OCI-LY1 (cell line): ENCODE measurements at regions not wholly inside any gene's neighbourhood (a gene's known extent, or its start where the extent isn't known, plus 50 kb on each side); places are given as distances from the start of the nearest gene placed in this dataset.

Experiments
- H2AFZ ChIP-seq: fragments of 200-600 bp; sonication (generic), shearing (Covaris generic); 2 replicates; pipeline ENCODE4 v1.6.0; 2014; ENCODE audit warnings: antibody characterized with exemption, mild to moderate bottlenecking, low read length
- H3F3A ChIP-seq: fragments of 200-600 bp; sonication (generic), shearing (Covaris generic); 2 replicates; pipeline ENCODE4 v1.6.0; 2014; ENCODE audit warnings: mild to moderate bottlenecking, antibody characterized with exemption, low read length, moderate library complexity; ENCODE audit not compliant: insufficient read depth
- H3K27ac ChIP-seq: fragments of 200-600 bp; sonication (generic); 2 replicates; pipeline ENCODE4 v1.5.1; 2014; ENCODE audit warnings: low read length, mixed run types, mild to moderate bottlenecking, low read depth; ENCODE audit not compliant: poor library complexity, severe bottlenecking
- H3K27me3 ChIP-seq: fragments of 200-600 bp; sonication (generic); 2 replicates; pipeline ENCODE4 v1.6.0; 2014; ENCODE audit warnings: antibody characterized with exemption, mild to moderate bottlenecking, low read length, moderate library complexity; ENCODE audit not compliant: insufficient read depth
- H3K36me3 ChIP-seq: fragments of 200-600 bp; sonication (generic); 2 replicates; pipeline ENCODE4 v1.6.1; 2014; ENCODE audit warnings: mild to moderate bottlenecking, antibody characterized with exemption, low read length, moderate library complexity, mixed read lengths; ENCODE audit not compliant: insufficient read depth
- H3K4me1 ChIP-seq: fragments of 200-600 bp; sonication (generic); 2 replicates; pipeline ENCODE4 v1.5.1; 2014; ENCODE audit warnings: mild to moderate bottlenecking, low read length, moderate library complexity; ENCODE audit not compliant: insufficient read depth, severe bottlenecking
- H3K4me2 ChIP-seq: fragments of 200-600 bp; sonication (generic), shearing (Covaris generic); 2 replicates; pipeline ENCODE4 v1.6.1; 2014; ENCODE audit warnings: low read length
- H3K4me3 ChIP-seq: fragments of 200-600 bp; sonication (generic); 2 replicates; pipeline ENCODE4 v1.5.1; 2014; ENCODE audit warnings: low read length, low read depth, mild to moderate bottlenecking, mixed read lengths; ENCODE audit not compliant: poor library complexity, severe bottlenecking
- H3K79me2 ChIP-seq: fragments of 200-600 bp; shearing (Covaris generic); 2 replicates; pipeline ENCODE4 v1.6.1; 2016; ENCODE audit warnings: mixed run types, low read length, mixed read lengths; ENCODE audit not compliant: insufficient read depth
- H3K9ac ChIP-seq: fragments of 200-600 bp; sonication (generic), shearing (Covaris generic); 2 replicates; pipeline ENCODE4 v1.6.1; 2014; ENCODE audit warnings: mild to moderate bottlenecking, low read length, mixed read lengths
- H3K9me2 ChIP-seq: fragments of 200-600 bp; sonication (generic), shearing (Covaris generic); 2 replicates; pipeline ENCODE4 v1.6.1; 2014; ENCODE audit warnings: low read depth, mild to moderate bottlenecking, low read length, mixed read lengths
- H3K9me3 ChIP-seq: fragments of 200-600 bp; shearing (Covaris generic); 2 replicates; pipeline ENCODE4 v1.6.1; 2014; ENCODE audit warnings: low read length, mixed read lengths
- H4K20me1 ChIP-seq: fragments of 200-600 bp; sonication (generic), shearing (Covaris generic); 2 replicates; pipeline ENCODE4 v1.6.0; 2016; ENCODE audit warnings: mild to moderate bottlenecking, low read length; ENCODE audit not compliant: insufficient read depth
- CTCF ChIP-seq: fragments of 200-600 bp; sonication (generic), shearing (Covaris generic); IDR thresholded peaks from 2 replicates; pipeline ENCODE4 v1.5.1; 2017; ENCODE audit warnings: mild to moderate bottlenecking, antibody characterized with exemption, low read length, moderate library complexity, mixed read lengths
- EZH2 ChIP-seq: fragments of 200-600 bp; sonication (generic), shearing (Covaris generic); IDR thresholded peaks from 2 replicates; pipeline ENCODE4 v1.8.0; 2017; ENCODE audit warnings: borderline replicate concordance, mixed run types, mild to moderate bottlenecking, antibody characterized with exemption, low read length, moderate library complexity, mixed read lengths

GRCh38 chr10:84571146-84571545 is 242.8 kb downstream of the CCSER2 start:
- H3K9me2 ChIP-seq: no peaks in the 10 kb centered on the region
- H3K27ac ChIP-seq: no peak overlapping the region
- no peaks in the 10 kb centered on the region for H3F3A ChIP-seq
- no peak overlapping the region for H2AFZ ChIP-seq
- H3K4me2 ChIP-seq: no peak overlapping the region
- no peaks in the 10 kb centered on the region for H4K20me1 ChIP-seq
- TF ChIP-seq EZH2 (no peak), CTCF (no peak)
- H3K36me3 ChIP-seq: no peaks in the 10 kb centered on the region
- no peaks in the 10 kb centered on the region for H3K4me1 ChIP-seq
- no peaks in the 10 kb centered on the region for H3K79me2 ChIP-seq
- no peak overlapping the region for H3K4me3 ChIP-seq
- H3K27me3 ChIP-seq: no peaks in the 10 kb centered on the region
- no peaks in the 10 kb centered on the region for H3K9me3 ChIP-seq
- no peak overlapping the region for H3K9ac ChIP-seq

- Histone ChIP-seq H3K4me3 (no peak overlapping the region), H3K9me3 (no peaks in the 10 kb centered on the region), H3K79me2 (no peaks in the 10 kb centered on the region), H3K9ac (no peak overlapping the region), H3K9me2 (no peaks in the 10 kb centered on the region), H4K20me1 (no peaks in the 10 kb centered on the region), H3K27me3 (no peaks in the 10 kb centered on the region), H3K27ac (no peak overlapping the region), H3K36me3 (no peaks in the 10 kb centered on the region), H3K4me2 (no peak overlapping the region), H2AFZ (no peak overlapping the region), H3K4me1 (no peaks in the 10 kb centered on the region), H3F3A (no peaks in the 10 kb centered on the region)
- TF ChIP-seq EZH2: no peak
- peak; percentile 13; the same call in 1 of the 2 replicates for TF ChIP-seq CTCF
Measured at GRCh38 chr10:84574102-84574501, 245.7 kb downstream of the CCSER2 start.

- no peak overlapping the region for H3K4me2 ChIP-seq
- H3K79me2 ChIP-seq: no peaks in the 10 kb centered on the region
- no peaks in the 10 kb centered on the region for H3K9me3 ChIP-seq
- no peaks in the 10 kb centered on the region for H3K9me2 ChIP-seq
- no peak overlapping the region for H2AFZ ChIP-seq
- no peaks in the 10 kb centered on the region for H3F3A ChIP-seq
- H3K9ac ChIP-seq: no peak overlapping the region
- no peaks in the 10 kb centered on the region for H3K4me1 ChIP-seq
- no peaks in the 10 kb centered on the region for H3K36me3 ChIP-seq
- H3K4me3 ChIP-seq: no peak overlapping the region
- no peak for TF ChIP-seq EZH2
- no peak for TF ChIP-seq CTCF
- H4K20me1 ChIP-seq: no peaks in the 10 kb centered on the region
- no peaks in the 10 kb centered on the region for H3K27me3 ChIP-seq
- H3K27ac ChIP-seq: no peak overlapping the region
Measured at GRCh38 chr10:84581976-84582375, 253.6 kb downstream of the CCSER2 start.
